Activated CD4-positive, alpha-beta T cell treated with anti-CD3 and anti-CD28 coated beads, Interleukin-2, amount 50 U/mL, for 1 hour (primary cell): ENCODE measurements at regions not wholly inside any gene's neighbourhood (a gene's known extent, or its start where the extent isn't known, plus 50 kb on each side); places are given as distances from the start of the nearest gene placed in this dataset.

ENCODE experiments used
- DNase-seq: peaks from one replicate; pipeline ENCODE4 v3.0.0-alpha.2; 2020

GRCh38 chr14:100674897-100675619, 51.6 kb upstream of the DLK1 start:
- no peak for DNase-seq

- DNase-seq, result no peak
Measured at GRCh38 chr14:100675699-100676684, 50.7 kb upstream of the DLK1 start.
